Keratinocyte (primary cell): ENCODE measurements at regions not wholly inside any gene's neighbourhood (a gene's known extent, or its start where the extent isn't known, plus 50 kb on each side); places are given as distances from the start of the nearest gene placed in this dataset.

Experiments
- CTCF ChIP-seq, 3 experiments: IDR thresholded peaks in 1 of 3; conservative IDR thresholded peaks in 1 of 3; optimal IDR thresholded peaks in 1 of 3; 2 replicates in 2 of 3; 3 replicates in 1 of 3; pipeline versions ENCODE3 to v1.5.1; 2011; ENCODE audit warnings: low read length in 3 of 3, mild to moderate bottlenecking in 3 of 3, moderate library complexity in 2 of 3, control low read depth in 1 of 3, inconsistent platforms in 1 of 3; ENCODE audit not compliant: insufficient read depth in 2 of 3; ENCODE audit errors: extremely low read depth in 1 of 3
- EZH2 ChIP-seq: IDR thresholded peaks from one replicate; pipeline ENCODE4 v1.6.1; 2012; ENCODE audit warnings: inconsistent platforms, mild to moderate bottlenecking, low read length, moderate library complexity

- TF ChIP-seq CTCF (optimal IDR thresholded peaks at IDR 0.05 in 1 of 3, IDR thresholded peaks at IDR 0.05 in 1 of 3, conservative IDR thresholded peaks at IDR 0.05 in 1 of 3; ENCODE audit: extremely low read depth in 1 of 3, insufficient read depth in 2 of 3, low read length in 3 of 3) = no peak
- no peak for TF ChIP-seq EZH2
These were observed 428.8 kb downstream of the ZNF521 start for GRCh38 chr18:24923138-24923537.
